Hepatocyte (in vitro differentiated cells): ENCODE measurements at regions not wholly inside any gene's neighbourhood (a gene's known extent, or its start where the extent isn't known, plus 50 kb on each side); places are given as distances from the start of the nearest gene placed in this dataset.

Experiments
- CTCF ChIP-seq: fragments of 200-600 bp; sonication (generic); IDR thresholded peaks from 2 replicates; pipeline ENCODE4 v1.5.1; 2016; ENCODE audit warnings: antibody characterized with exemption, mild to moderate bottlenecking; ENCODE audit not compliant: poor library complexity
- EZH2 ChIP-seq: fragments of 200-600 bp; sonication (generic); IDR thresholded peaks from 2 replicates; pipeline ENCODE4 v1.6.1; 2016; ENCODE audit warnings: antibody characterized with exemption, mild to moderate bottlenecking, borderline replicate concordance
- EZH2phosphoT487 ChIP-seq: fragments of 200-600 bp; sonication (generic); IDR thresholded peaks from one replicate; pipeline ENCODE4 v1.6.1; 2018; ENCODE audit warnings: antibody characterized with exemption, mild to moderate bottlenecking, low read depth, moderate library complexity; ENCODE audit not compliant: unreplicated experiment, severe bottlenecking

- TF ChIP-seq CTCF (no peak), EZH2 (no peak), EZH2phosphoT487 (no peak)
Observed at GRCh38 chr11:92846491-92847125, 122.8 kb upstream of the MTNR1B start.
